ENCODE measurements at regions not wholly inside any gene's neighbourhood (a gene's known extent, or its start where the extent isn't known, plus 50 kb on each side); places are given as distances from the start of the nearest gene placed in this dataset.
"Not testable (repeated sequence)": the region's sequence is repeated elsewhere in the genome, so short reads cannot be mapped to it uniquely, and the experiment has no call there.

- DNase-seq (ENCODE audit: low read depth) = no peak
Measured at GRCh38 chr6:121925534-121926255, 473.8 kb upstream of the HSF2 start.

- no peak for DNase-seq (ENCODE audit: low read depth)
Measured at GRCh38 chr6:121929301-121929700, 470.2 kb upstream of the HSF2 start.

GRCh38 chr6:121932076-121932991 lies 467.1 kb upstream of the HSF2 start:
- DNase-seq (ENCODE audit: low read depth) = peak; percentile 79

GRCh38 chr6:121934451-121934850 lies 465.0 kb upstream of the HSF2 start:
- no peak for DNase-seq (ENCODE audit: low read depth)

GRCh38 chr6:121940728-121941127 lies 458.7 kb upstream of the HSF2 start:
- no peak for DNase-seq (ENCODE audit: low read depth)

GRCh38 chr6:121944354-121944753 lies 455.1 kb upstream of the HSF2 start:
- no peak for DNase-seq (ENCODE audit: low read depth)

- no peak for DNase-seq (ENCODE audit: low read depth)
Measured at GRCh38 chr6:121951123-121951522, 448.3 kb upstream of the HSF2 start.

- peak; percentile 51 for DNase-seq (ENCODE audit: low read depth)
Measured at GRCh38 chr6:121951918-121952379, 447.5 kb upstream of the HSF2 start.

- DNase-seq (ENCODE audit: low read depth) = not testable (repeated sequence)
Measured at GRCh38 chr6:121955401-121955800, 444.1 kb upstream of the HSF2 start.

GRCh38 chr6:121956782-121957181 lies 442.7 kb upstream of the HSF2 start:
- no peak for DNase-seq (ENCODE audit: low read depth)

- no peak for DNase-seq (ENCODE audit: low read depth)
Measured at GRCh38 chr6:121959501-121959900, 440.0 kb upstream of the HSF2 start.

GRCh38 chr6:121961619-121962125 lies 437.8 kb upstream of the HSF2 start:
- DNase-seq (ENCODE audit: low read depth) = no peak

- DNase-seq (ENCODE audit: low read depth) = no peak
Measured at GRCh38 chr6:121963826-121964225, 435.6 kb upstream of the HSF2 start.

- no peak for DNase-seq (ENCODE audit: low read depth)
Measured at GRCh38 chr6:121965739-121966138, 433.7 kb upstream of the HSF2 start.

- no peak for DNase-seq (ENCODE audit: low read depth)
Measured at GRCh38 chr6:121967631-121968030, 431.8 kb upstream of the HSF2 start.

- DNase-seq (ENCODE audit: low read depth) = no peak
Measured at GRCh38 chr6:121971931-121972335, 427.5 kb upstream of the HSF2 start.

GRCh38 chr6:121984956-121985355 lies 414.5 kb upstream of the HSF2 start:
- DNase-seq (ENCODE audit: low read depth) = no peak

- no peak for DNase-seq (ENCODE audit: low read depth)
Measured at GRCh38 chr6:121993362-121993761, 406.1 kb upstream of the HSF2 start.

- DNase-seq (ENCODE audit: low read depth) = no peak
Measured at GRCh38 chr6:121994919-121995318, 404.5 kb upstream of the HSF2 start.

- no peak for DNase-seq (ENCODE audit: low read depth)
Measured at GRCh38 chr6:121998631-121999030, 400.8 kb upstream of the HSF2 start.

- DNase-seq (ENCODE audit: low read depth) = no peak
Measured at GRCh38 chr6:121999456-122000065, 399.9 kb upstream of the HSF2 start.

- no peak for DNase-seq (ENCODE audit: low read depth)
Measured at GRCh38 chr6:122005661-122006060, 393.8 kb upstream of the HSF2 start.

Measured in non-pigmented ciliary epithelial cell (primary cell).